Esophagus squamous epithelium (tissue), 4 donors: ENCODE measurements at regions not wholly inside any gene's neighbourhood (a gene's known extent, or its start where the extent isn't known, plus 50 kb on each side); places are given as distances from the start of the nearest gene placed in this dataset.

Experiments
- CTCF ChIP-seq, 6 experiments: fragments of 450-650 bp in 4 of 6; fragments of 200-600 bp in 2 of 6; sonication (generic) in 2 of 6; IDR thresholded peaks; one replicate each; pipeline ENCODE4 v1.5.1; 2016 to 2019; ENCODE audit warnings: antibody characterized with exemption in 6 of 6, mild to moderate bottlenecking in 4 of 6, moderate library complexity in 4 of 6
- POLR2A ChIP-seq, 4 donors: fragments of 450-650 bp; IDR thresholded peaks; one replicate each; pipeline ENCODE4 v1.6.1; 2017; ENCODE audit warnings: antibody characterized with exemption in 4 of 4, mild to moderate bottlenecking in 4 of 4, moderate library complexity in 3 of 4

GRCh38 chr9:113665064-113665463 is 201.5 kb downstream of the RGS3 start:
- TF ChIP-seq CTCF (IDR thresholded peaks at IDR 0.05) = no peak
- TF ChIP-seq POLR2A (IDR thresholded peaks at IDR 0.05) = no peak
